Ovary (tissue), 3 donors: ENCODE measurements at regions not wholly inside any gene's neighbourhood (a gene's known extent, or its start where the extent isn't known, plus 50 kb on each side); places are given as distances from the start of the nearest gene placed in this dataset.

Source experiments
- EP300 ChIP-seq: sonication (generic); formaldehyde crosslinking; IDR thresholded peaks from one replicate; pipeline ENCODE4 v1.6.1; 2017; ENCODE audit warnings: antibody characterized with exemption
- POLR2A ChIP-seq: fragments of 450-650 bp; IDR thresholded peaks from one replicate; pipeline ENCODE4 v1.6.1; 2017; ENCODE audit warnings: antibody characterized with exemption, mild to moderate bottlenecking, moderate library complexity
- TF ChIP-seq, protein P1 (sequence below), 3 donors: fragments of 450-650 bp in 2 of 3; fragments of 200-600 bp in 1 of 3; IDR thresholded peaks; one replicate each; pipeline versions ENCODE4 v1.5.1 to v1.8.0; 2016 to 2022; ENCODE audit warnings: antibody characterized with exemption in 3 of 3, mild to moderate bottlenecking in 1 of 3
- donor health status: DM: no; HTN: no; CAD: no.

DNA sequence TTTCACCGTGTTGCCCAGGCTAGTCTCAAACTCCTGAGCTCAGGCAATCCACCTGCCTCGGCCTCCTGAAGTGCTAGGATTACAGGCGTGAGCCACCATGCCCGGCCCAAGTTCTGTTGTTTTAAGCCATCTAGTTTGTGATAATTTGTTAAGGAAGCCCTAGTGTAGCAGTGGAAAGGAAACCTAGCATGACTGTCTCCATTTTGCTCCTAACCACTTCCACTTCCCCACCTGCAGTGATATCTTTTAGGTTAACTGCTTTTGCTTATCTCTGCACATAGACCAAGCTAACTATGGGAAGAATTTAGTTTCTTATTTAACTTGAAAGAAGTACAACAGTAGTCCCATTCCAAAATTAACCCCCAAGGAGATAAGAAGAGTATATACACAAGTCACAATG lies 109.5 kb upstream of the NAP1L1 start:
- TF ChIP-seq, protein P1, sequence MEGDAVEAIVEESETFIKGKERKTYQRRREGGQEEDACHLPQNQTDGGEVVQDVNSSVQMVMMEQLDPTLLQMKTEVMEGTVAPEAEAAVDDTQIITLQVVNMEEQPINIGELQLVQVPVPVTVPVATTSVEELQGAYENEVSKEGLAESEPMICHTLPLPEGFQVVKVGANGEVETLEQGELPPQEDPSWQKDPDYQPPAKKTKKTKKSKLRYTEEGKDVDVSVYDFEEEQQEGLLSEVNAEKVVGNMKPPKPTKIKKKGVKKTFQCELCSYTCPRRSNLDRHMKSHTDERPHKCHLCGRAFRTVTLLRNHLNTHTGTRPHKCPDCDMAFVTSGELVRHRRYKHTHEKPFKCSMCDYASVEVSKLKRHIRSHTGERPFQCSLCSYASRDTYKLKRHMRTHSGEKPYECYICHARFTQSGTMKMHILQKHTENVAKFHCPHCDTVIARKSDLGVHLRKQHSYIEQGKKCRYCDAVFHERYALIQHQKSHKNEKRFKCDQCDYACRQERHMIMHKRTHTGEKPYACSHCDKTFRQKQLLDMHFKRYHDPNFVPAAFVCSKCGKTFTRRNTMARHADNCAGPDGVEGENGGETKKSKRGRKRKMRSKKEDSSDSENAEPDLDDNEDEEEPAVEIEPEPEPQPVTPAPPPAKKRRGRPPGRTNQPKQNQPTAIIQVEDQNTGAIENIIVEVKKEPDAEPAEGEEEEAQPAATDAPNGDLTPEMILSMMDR (IDR thresholded peaks at IDR 0.05): no peak
- TF ChIP-seq POLR2A: no peak
- TF ChIP-seq EP300: no peak
